Ascending aorta (tissue), 2 donors: ENCODE measurements at regions not wholly inside any gene's neighbourhood (a gene's known extent, or its start where the extent isn't known, plus 50 kb on each side); places are given as distances from the start of the nearest gene placed in this dataset.
A peak's percentile ranks its signal among the peaks of the same experiment; 100 is the strongest.

Experiments used
- DNase-seq, 2 donors: peaks; one replicate each; pipeline ENCODE4 v3.0.0-alpha.2; 2019; ENCODE audit warnings: low spot score in 2 of 2
- H3K27ac ChIP-seq, 2 donors: fragments of 200-600 bp; sonication (generic); one replicate each; pipeline ENCODE4 v1.5.1; 2016 to 2017; ENCODE audit warnings: mild to moderate bottlenecking in 1 of 2
- H3K27me3 ChIP-seq: fragments of 200-600 bp; sonication (generic); one replicate; pipeline ENCODE4 v1.5.1; 2017
- H3K36me3 ChIP-seq, 2 donors: fragments of 200-600 bp; sonication (generic); one replicate each; pipeline ENCODE4 v1.5.1; 2016
- H3K4me1 ChIP-seq, 2 donors: fragments of 200-600 bp; sonication (generic); one replicate each; pipeline ENCODE4 v1.5.1; 2016 to 2017; ENCODE audit warnings: mild to moderate bottlenecking in 1 of 2
- H3K4me3 ChIP-seq, 2 donors: fragments of 200-600 bp; sonication (generic); one replicate each; pipeline ENCODE4 v1.5.1; 2016 to 2017; ENCODE audit warnings: mild to moderate bottlenecking in 1 of 2
- H3K9me3 ChIP-seq, 2 donors: fragments of 200-600 bp; sonication (generic); one replicate each; pipeline ENCODE4 v1.5.1; 2016
- intact Hi-C: fragments of 100-400 bp; cut with DNase I; formaldehyde crosslinking; loops from one replicate; pipeline ENCODE4 v1.15.1; 2023
- TF ChIP-seq, protein P1 (sequence below), 3 experiments: fragments of 200-600 bp in 2 of 3; fragments of 450-650 bp in 1 of 3; sonication (generic) in 2 of 3; IDR thresholded peaks; one replicate each; pipeline ENCODE4 v1.5.1; 2016 to 2019; ENCODE audit warnings: antibody characterized with exemption in 3 of 3, mild to moderate bottlenecking in 1 of 3, moderate library complexity in 1 of 3

DNA sequence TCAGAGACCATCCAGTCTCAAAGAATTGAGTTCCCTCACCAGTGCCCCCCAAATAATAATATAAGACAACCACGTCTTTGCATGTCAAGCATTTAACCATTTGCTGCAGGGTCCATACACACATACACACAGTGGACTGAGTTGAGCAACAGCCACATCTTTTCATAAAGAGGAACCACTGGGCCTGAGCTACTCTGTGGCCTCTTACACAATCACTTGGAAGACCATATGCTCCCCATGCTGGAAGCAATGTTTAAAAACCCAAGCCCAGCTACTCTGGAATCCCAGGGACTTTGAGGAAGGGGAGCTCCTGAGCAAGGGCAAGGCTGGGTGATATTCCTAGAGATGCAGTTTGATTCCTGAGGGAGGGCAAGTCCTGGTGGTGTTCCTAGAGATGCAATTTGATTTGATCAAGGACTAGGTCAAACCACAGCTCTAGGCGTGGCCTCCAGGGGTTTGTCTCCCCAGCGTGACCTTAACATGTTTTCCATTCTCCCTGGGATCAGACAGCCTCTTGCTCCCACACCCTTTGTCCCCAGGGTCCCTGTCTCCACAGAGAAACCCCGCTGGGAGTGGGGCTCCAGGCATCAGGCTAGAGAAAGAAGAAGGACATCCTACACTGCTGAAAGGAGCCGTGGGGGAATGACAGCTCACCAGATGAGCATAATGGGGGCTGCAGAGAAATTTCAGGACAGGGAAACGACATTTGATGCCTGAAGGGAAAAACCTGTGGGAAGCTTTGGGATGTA is 376.2 kb upstream of the MGMT start:
- Histone ChIP-seq H3K27ac (no peak overlapping the region), H3K9me3 (no peaks in the 10 kb centered on the region), H3K4me3 (no peak overlapping the region), H3K27me3 (no peaks in the 10 kb centered on the region), H3K36me3 (no peaks in the 10 kb centered on the region), H3K4me1 (peaks cover 0 to 7% of the 10 kb centered on the region in 2 donors)
- intact Hi-C loops: no loop called here
- TF ChIP-seq, protein P1, sequence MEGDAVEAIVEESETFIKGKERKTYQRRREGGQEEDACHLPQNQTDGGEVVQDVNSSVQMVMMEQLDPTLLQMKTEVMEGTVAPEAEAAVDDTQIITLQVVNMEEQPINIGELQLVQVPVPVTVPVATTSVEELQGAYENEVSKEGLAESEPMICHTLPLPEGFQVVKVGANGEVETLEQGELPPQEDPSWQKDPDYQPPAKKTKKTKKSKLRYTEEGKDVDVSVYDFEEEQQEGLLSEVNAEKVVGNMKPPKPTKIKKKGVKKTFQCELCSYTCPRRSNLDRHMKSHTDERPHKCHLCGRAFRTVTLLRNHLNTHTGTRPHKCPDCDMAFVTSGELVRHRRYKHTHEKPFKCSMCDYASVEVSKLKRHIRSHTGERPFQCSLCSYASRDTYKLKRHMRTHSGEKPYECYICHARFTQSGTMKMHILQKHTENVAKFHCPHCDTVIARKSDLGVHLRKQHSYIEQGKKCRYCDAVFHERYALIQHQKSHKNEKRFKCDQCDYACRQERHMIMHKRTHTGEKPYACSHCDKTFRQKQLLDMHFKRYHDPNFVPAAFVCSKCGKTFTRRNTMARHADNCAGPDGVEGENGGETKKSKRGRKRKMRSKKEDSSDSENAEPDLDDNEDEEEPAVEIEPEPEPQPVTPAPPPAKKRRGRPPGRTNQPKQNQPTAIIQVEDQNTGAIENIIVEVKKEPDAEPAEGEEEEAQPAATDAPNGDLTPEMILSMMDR (IDR thresholded peaks at IDR 0.05): no peak
- DNase-seq: no peak

DNA sequence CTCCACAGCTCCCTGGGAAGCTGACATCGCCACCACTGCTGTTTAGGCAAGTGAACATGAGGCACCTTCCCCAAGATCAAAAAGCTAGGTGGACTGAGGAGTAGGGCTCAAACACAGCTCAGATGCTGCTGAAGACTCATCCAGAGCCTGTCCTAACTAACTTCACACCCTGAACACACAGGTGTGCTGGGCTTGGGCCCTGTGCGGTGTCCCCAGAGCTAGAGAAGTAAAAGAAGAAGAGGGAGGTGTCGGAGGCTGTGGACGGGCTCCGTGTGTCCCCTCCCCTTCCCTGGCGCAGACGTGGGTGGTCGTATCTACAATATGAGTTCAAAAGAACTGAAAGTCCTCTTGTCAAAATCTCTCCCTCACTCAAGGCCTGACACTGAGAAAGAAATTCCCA is 373.4 kb upstream of the MGMT start:
- intact Hi-C loops: no loop called here
- H3K9me3 ChIP-seq: no peaks in the 10 kb centered on the region
- H3K4me3 ChIP-seq: no peak overlapping the region
- peaks cover 0 to 14% of the 10 kb centered on the region in 2 donors for H3K4me1 ChIP-seq
- no peaks in the 10 kb centered on the region for H3K27me3 ChIP-seq
- TF ChIP-seq, protein P1 (IDR thresholded peaks at IDR 0.05): no peak
- no peaks in the 10 kb centered on the region for H3K36me3 ChIP-seq
- no peak for DNase-seq
- H3K27ac ChIP-seq: no peak overlapping the region

DNA sequence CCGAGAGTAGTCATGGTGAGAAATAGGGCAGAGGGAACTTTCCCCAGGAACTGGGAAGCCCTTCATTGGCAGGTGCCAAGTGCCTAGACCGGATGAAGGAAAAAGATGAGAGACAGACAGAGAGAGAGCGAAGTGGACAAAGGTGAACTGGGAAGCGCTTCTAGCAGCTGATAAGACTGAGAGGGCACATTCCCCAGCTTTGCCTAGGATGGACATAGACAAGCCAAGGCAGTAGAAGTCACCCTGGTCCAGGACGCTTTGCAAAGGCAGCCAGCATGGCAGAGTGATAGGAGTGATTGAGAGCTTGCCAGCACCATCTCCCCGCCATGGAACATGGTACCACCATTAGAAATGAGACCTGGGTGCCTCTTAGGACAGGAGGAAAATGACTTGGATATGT is 372.8 kb upstream of the MGMT start:
- Histone ChIP-seq H3K4me3 (no peak overlapping the region), H3K9me3 (no peaks in the 10 kb centered on the region), H3K4me1 (peaks cover 0 to 14% of the 10 kb centered on the region in 2 donors), H3K36me3 (no peaks in the 10 kb centered on the region), H3K27me3 (no peaks in the 10 kb centered on the region), H3K27ac (no peak overlapping the region)
- no peak for DNase-seq
- intact Hi-C loops: no loop called here
- TF ChIP-seq, protein P1 (IDR thresholded peaks at IDR 0.05): no peak

DNA sequence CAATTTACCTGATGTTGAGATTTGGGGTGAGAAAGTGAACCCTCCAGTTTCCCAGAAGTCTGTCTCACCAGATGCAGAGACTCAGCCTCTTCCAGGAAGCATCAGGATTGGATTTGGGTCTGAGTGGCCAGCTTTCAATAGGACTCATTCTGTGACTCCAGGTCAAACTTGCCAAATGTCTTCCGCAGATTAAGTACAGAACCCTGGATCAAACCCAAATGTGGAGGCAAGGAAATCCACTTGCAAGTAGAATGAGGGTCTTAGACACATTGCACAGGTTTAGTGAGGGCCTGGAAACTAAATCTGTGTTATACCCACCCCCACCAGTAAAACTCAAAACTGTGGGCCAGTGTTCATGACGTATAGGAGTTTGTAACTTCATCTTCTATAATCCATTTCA is 372.2 kb upstream of the MGMT start:
- TF ChIP-seq, protein P1 (IDR thresholded peaks at IDR 0.05): no peak
- intact Hi-C loops: loop anchor here (5.0 kb wide), 2 partner anchors 372 to 867 kb away; partner anchors contain the start of genes EBF3 and MGMT
- peaks cover 0 to 14% of the 10 kb centered on the region in 2 donors for H3K4me1 ChIP-seq
- H3K27me3 ChIP-seq: no peaks in the 10 kb centered on the region
- H3K4me3 ChIP-seq: no peak overlapping the region
- H3K36me3 ChIP-seq: no peaks in the 10 kb centered on the region
- H3K27ac ChIP-seq: no peak overlapping the region
- no peaks in the 10 kb centered on the region for H3K9me3 ChIP-seq
- no peak for DNase-seq

DNA sequence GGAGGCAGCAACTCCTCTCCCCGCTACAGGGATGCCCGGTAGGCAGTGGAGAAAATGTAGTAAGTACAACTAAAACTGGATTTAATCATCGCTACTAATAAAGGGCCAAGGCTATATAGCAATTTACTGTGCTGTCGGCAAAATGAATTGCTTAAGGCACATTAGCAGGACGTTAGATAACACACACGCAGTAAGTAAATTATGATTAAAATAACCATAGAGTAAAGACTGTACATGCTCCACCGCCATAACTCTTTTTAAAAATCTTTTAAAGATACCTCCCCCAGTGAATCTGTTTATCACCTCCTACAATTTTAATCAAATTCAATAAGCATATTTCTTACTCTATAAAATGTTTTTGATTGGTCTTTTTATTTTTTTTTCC is 371.4 kb upstream of the MGMT start:
- Histone ChIP-seq H3K9me3 (no peaks in the 10 kb centered on the region), H3K36me3 (no peaks in the 10 kb centered on the region), H3K4me1 (peaks cover 0 to 14% of the 10 kb centered on the region in 2 donors), H3K27ac (peak overlapping the region in 1 of 2 donors; percentile 55), H3K27me3 (no peaks in the 10 kb centered on the region), H3K4me3 (no peak overlapping the region)
- TF ChIP-seq, protein P1 (IDR thresholded peaks at IDR 0.05): no peak
- DNase-seq: no peak
- intact Hi-C loops: loop anchor here (5.0 kb wide), 2 partner anchors 372 to 867 kb away; partner anchors contain the start of genes EBF3 and MGMT
